Epithelial cell of esophagus (primary cell): ENCODE measurements at regions not wholly inside any gene's neighbourhood (a gene's known extent, or its start where the extent isn't known, plus 50 kb on each side); places are given as distances from the start of the nearest gene placed in this dataset.
"Not testable (repeated sequence)": the region's sequence is repeated elsewhere in the genome, so short reads cannot be mapped to it uniquely, and the experiment has no call there.

Experiments
- DNase-seq: peaks from one replicate; pipeline ENCODE4 v3.0.0; 2010; ENCODE audit warnings: low read depth
- H3K4me3 ChIP-seq: 2 replicates; pipeline ENCODE4 v1.5.1; 2011; ENCODE audit warnings: mild to moderate bottlenecking, low read length, control low read depth
- CTCF ChIP-seq: IDR thresholded peaks from 2 replicates; pipeline ENCODE4 v1.5.1; 2011; ENCODE audit warnings: low read depth, mild to moderate bottlenecking, low read length, control low read depth, inconsistent platforms; ENCODE audit not compliant: insufficient read depth; ENCODE audit errors: missing control alignments

DNA sequence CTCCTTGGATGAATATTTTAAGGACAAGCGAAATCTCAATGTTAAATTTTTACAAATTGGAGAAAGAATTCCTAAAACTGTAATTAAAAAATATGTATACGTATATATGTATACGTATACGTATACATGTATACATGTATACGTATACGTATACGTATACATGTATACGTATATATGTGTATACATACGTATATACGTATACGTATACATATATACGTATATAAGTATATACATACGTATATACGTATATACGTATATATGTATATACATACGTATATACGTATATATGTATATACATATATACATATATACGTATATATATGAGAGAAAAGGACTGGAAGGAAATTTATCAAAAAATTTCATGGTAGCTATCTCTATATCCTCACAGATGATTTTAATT, 110.2 kb upstream of the ACKR3 start:
- no peak for TF ChIP-seq CTCF
- H3K4me3 ChIP-seq, result no peak overlapping the region
- no peak for DNase-seq

- TF ChIP-seq CTCF, result no peak
- no peak overlapping the region for H3K4me3 ChIP-seq
- no peak for DNase-seq
Observed at GRCh38 chr2:236464140-236464539, 105.5 kb upstream of the ACKR3 start.

GRCh38 chr2:236472720-236473495, 96.7 kb upstream of the ACKR3 start:
- H3K4me3 ChIP-seq, result no peak overlapping the region
- TF ChIP-seq CTCF, result no peak
- DNase-seq, result no peak

DNA sequence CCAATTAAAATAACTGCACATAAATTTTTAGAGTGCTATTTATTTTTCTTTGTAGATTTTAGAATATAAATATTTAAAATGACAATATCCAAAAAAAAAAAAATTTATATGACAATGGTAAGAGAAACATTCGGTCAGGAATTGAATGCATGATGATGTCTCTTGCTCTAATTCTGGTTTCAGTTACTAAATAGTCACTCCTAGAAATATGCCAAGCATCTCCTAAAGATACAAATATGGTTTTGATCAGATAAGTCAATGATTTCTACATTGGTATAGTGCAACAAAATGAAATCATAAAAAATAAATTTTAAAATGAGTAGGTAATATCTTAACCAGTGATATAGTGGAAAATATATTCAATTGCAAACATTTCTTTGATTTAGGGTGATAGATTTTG, 95.9 kb upstream of the ACKR3 start:
- no peak overlapping the region for H3K4me3 ChIP-seq
- no peak for TF ChIP-seq CTCF
- DNase-seq, result no peak

GRCh38 chr2:236479814-236480213, 89.8 kb upstream of the ACKR3 start:
- no peak for DNase-seq
- no peak for TF ChIP-seq CTCF
- H3K4me3 ChIP-seq, result no peak overlapping the region

DNA sequence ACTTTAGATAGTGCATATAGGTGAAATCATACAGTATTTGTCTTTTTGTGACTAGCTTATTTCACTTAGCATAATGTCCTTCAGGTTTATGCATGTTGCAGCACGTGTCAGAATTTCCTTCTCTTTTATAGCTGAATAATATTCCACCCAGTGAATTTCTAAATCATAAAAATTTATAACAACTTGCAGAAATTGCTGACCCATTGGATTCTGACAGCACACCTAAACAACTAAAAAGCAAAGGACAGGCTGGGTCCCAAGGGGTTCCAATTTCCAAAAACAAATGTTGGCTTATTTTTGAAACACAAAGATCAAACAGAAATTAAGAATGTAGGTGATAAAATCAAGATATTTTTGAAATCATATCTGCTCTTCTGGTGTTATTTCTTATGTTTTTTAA, 86.5 kb upstream of the ACKR3 start:
- TF ChIP-seq CTCF, result no peak
- DNase-seq, result no peak
- H3K4me3 ChIP-seq, result no peak overlapping the region

DNA sequence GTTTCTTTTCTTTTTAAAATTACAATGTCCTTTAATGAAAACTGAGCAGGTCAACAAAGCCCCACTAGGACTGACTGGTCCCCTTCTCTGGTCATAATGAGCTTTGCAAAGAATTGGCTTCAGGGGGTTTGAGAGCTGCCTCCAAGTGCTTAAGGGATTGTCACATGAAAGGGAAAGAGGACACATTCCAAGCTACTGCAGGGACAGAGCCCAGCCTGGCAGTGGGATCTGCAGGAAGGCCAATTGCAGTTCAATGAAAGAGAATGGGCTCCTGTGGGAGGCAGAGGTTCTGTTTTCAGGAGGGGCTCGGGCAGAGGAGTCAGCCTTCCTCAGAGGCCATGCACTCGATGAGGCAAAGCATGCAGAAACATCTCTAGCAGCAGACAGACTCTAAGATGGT, 84.1 kb upstream of the ACKR3 start:
- no peak for DNase-seq
- no peak for TF ChIP-seq CTCF
- H3K4me3 ChIP-seq, result no peak overlapping the region

GRCh38 chr2:236489083-236489482, 80.5 kb upstream of the ACKR3 start:
- not testable (repeated sequence) for DNase-seq, H3K4me3 ChIP-seq
